SK-N-DZ (cell line): ENCODE measurements at regions not wholly inside any gene's neighbourhood (a gene's known extent, or its start where the extent isn't known, plus 50 kb on each side); places are given as distances from the start of the nearest gene placed in this dataset.
"Not testable (repeated sequence)": the region's sequence is repeated elsewhere in the genome, so short reads cannot be mapped to it uniquely, and the experiment has no call there.

ENCODE experiments used
- DNase-seq: peaks from one replicate; pipeline ENCODE4 v3.0.0-alpha.2; 2015; ENCODE audit warnings: low spot score

DNA sequence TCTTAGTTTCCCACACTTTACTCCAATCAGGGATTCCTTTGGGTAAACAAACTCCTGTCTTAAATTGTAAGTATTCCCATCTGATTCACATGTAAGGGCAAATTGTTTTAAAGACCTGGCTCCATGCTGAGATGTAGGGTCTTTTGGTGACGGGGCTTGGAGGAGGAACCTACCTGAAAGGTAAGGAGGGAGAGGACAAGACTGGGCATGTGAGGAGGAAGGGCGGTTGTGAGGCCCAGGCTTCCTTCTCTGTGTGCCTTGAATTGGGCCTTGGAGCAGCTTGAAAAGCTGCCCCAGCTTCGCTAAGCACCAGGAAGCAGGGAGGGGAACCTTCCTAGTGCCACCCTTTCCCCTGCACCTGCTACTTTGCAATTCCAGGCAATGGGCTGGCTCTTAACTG lies 86.8 kb downstream of the C9orf152 start:
- DNase-seq: no peak

DNA sequence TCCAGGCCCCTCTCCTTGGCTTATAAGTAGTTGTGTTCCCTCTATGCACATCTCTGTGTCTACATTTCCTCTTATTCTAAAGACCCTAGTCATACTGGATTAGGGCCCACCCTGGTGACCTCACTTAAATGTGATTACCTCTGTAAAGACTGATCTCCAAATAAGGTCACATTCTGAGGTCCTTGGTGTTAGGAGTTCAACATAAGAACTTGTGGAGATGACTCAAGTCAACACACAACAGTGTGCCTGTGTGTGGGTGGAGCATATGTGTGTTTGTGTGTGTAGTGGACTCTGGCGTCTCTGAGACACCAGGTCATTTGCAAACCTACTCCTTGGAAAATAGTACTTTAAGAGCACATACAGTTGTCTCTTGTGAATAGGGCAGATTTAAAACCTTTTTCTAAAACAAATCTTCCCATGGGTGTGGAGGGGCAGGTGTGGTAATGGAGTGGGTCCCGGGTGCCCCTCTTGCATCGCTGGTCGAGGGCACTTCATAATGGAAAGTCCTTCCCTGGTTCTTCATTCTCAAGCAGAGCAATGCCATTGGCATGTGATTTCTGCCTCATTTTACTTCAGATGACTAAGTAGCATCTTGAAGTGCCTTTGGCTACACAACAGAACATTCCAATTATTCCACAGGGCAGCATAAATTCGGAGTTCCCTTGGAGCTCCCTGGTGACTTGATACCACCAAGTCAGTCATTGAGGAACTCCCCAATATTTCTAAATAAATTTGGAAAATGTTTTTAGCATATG lies 84.4 kb downstream of the C9orf152 start:
- no peak for DNase-seq

DNA sequence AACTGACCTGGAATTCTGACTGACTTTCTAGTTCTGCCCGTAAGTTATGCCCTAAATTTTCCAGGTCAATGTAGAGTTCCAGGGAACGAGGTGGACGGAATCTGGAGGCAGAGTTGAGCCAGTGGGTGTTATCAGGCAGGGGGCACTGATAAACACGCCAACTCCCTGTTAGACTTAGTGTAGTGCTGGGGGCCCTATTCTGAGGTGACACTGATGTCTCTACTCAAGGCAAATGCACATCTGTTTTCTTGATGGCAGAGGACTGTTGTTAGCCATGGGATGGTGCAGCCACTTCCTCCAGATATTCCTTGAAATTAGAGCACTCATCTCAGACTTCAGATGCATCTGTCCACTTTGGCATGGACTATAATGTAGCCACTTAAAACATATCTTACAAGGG lies 83.5 kb downstream of the C9orf152 start:
- no peak for DNase-seq

DNA sequence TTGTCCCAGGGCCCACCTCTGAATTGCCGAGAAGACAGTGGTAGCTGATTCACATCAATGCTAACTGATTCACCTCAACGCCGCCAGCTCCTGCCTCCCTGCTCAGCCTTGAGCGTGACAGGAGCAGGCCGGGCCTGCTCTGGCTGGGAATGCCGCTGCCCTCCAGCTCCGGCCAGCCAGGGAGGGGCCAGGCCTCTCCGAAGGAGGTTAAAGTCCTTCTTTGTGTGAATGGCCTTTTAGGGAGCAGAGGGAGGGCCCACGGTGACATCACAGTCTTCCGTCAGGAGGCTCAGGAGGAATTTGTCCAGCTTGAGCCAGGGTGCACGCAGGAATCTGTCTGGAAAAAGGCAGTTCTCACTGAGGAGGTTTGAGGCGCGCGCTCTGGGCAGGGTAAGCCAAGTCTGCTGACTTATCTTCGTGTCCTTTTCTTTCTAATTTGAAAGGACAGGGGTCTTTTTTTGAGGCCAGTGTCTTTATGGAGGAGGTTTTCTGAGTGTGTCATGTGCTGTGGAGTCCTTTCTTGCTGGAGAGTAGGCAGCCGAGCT lies 82.7 kb downstream of the C9orf152 start:
- DNase-seq: no peak

DNA sequence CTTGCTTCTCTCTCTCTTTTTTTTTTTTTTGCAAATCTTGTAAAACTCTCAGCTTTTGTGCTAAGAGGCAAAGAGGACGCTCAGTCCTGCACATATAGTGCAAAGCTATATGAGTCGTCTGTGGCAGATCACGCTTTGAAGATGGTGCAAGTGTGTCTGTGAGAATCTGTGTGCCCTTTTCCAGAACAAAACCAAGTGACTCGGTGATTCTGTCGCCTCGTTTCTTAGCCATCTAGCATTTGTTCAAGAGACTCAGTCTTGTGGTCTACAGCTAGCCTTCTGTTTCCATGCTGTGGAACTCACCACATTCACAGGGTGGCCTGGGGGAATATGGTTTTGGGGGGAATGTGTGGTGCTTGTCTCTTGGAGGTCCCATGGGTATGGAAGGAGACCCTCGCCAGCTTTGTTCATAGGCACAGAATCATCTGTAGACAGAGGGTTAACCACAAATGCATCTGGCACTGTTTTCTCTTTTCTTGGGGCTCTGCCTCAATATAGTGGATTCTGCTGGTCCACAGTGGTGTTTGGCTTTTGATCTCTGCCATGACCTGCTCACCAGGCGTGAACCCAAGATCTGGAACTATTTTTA lies 82.1 kb downstream of the C9orf152 start:
- no peak for DNase-seq

DNA sequence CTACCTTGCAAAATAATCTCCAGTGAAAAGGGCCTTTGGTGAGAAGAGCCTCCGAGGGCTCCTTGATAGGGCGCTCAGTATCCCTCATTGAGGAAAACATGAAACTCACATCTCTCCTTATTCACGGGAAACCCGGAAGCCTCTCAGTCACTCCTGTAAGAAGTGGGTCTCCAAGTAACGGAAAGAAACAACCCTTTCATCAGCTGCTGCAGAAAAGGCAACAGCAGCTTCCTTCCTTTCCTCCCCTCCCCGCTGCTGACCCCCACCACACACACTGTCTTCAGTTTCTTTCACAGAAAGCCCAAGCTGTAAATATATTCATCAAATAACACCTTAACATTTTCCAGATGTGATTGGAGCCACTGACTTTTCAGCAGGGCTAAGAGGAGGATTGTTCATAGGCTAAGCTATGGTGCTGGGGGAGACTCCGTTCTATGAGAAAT lies 81.4 kb downstream of the C9orf152 start:
- no peak for DNase-seq

DNA sequence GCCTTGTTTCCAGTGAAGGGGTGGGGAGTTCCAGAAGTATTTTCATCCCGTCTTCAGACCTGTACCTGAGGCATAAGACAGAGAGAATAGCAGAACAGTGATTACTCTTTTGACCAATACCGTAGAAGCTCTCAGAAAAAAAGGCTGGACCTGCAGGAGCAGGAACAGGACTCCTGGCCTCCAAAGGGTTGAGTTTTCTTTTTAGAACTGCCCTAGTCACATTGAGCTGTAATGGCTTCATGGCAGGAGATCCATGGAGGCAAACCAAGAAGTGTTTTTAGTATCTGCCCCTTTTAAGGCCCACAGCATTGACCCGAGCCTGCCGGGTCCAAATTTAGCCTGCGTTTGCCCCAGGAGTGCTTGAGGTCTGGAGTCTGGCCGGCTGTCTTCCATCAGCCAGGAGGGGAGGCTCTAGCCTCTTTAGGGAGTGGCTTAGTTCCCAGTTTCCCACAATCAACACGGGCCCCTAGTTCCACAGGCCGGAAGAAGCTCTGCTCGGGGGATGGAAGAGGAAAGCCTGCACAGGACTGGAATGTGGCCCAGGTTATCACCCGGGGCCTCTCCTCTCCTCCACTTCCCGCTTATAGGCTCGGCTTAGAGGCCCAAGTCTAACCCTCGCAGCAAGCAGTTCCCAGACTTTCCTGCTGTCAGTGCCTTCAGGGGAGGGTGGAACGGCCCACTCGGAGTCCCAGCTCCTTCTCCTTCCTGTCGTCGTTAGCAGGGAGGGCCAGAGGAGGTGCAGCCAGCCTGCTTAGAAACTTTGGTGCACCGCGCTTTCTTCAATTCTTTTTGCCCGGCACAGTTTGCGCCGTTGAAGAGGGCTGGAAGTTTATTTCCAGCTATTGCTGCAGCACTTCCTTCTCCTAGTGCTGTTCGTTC lies 80.7 kb downstream of the C9orf152 start:
- no peak for DNase-seq

DNA sequence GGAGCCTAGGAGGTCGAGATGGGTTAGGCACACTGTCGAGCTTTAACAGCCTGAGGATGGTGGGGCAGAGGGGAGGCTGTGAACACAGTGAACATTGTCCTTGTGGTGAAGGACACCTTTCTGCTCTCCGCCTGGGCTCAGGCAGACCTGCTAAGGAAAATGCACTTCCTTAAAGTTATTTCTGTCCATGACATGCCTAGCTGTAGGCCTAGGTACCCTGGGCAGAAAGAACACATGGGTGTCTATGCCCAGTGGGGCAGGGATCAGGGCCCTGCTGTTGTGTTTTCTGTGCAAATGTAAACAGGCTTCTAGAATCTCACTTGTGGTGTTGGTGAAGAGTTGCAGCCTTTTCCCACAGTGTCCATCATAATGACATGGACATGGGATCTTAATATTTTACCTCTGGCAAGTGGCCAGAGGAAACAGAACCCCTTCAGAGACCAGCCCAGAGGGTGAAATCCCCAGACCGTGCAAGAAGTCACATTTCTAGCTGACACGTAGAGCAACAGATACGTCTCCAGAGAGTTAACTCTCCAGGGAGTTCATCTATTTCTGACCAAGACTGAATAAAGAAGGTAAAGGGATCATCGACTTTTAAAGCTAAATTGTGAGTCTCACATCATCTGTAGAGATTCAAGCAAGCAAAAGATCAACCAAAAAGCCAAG lies 79.2 kb downstream of the C9orf152 start:
- DNase-seq: no peak

DNA sequence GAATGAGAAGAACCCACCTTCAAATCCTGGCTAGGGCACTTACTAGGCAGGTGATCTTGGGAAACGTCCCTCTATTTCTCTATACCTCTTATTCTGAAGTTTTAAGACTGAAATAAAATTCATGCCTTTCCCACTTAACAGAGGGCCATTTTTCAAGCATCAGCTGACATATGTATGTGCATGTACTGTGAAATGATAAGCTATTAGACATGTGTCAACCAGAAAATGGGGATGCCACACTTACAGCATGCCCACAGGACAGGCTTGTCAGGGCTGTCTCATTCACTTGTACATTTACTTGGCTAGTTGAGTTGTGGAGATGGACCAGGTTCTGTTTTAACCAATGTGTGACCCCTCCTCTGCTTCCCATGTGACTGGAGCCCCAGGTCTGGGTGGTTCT lies 78.5 kb downstream of the C9orf152 start:
- DNase-seq: no peak

DNA sequence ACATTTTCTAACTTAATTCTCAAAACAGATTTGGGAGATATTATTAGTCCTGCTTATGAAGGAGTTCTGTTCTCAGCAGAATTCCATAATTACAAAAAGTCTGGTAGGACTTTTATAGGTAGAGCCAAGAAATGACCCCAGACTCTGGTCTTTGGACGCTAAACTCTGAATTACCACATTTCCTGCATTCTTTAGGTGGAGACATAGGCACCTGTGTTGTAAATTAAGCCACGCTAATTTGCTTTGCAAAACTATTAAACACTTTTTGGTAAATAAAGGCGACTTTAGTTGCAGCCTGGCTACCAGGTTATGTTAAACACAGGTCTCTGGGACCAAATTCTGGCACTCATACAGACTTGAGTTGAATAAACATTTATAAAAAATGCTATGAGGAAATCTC lies 77.7 kb downstream of the C9orf152 start:
- DNase-seq: no peak

DNA sequence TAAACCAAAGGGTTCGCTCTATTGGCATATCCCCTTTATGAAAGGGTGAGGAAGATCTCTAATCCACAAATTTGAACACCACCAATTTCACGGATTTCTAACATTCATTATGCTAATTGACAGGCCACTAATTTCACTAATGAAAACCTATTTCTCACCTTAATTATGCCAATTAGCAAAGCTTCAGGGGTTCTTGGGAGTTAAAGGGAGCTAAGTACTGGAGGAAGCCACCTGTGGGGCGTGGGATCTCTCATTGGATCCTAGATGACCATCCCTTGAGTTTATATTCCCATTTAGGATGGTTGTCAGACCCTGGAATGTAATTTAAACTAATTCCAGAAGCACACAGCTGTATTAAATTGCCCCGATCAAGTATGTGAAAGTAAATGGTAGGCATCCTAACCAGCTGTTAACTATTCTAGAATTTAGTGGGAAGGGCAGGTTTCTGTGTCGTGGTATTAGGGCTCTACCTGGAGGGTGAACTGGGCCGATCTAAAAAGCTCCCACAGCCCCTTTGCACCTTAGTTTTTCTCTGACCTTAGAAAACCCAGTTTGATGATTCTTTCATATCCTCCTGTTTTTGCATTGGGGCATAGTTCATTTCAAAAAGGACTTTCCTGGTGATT lies 77.1 kb downstream of the C9orf152 start:
- DNase-seq: no peak

DNA sequence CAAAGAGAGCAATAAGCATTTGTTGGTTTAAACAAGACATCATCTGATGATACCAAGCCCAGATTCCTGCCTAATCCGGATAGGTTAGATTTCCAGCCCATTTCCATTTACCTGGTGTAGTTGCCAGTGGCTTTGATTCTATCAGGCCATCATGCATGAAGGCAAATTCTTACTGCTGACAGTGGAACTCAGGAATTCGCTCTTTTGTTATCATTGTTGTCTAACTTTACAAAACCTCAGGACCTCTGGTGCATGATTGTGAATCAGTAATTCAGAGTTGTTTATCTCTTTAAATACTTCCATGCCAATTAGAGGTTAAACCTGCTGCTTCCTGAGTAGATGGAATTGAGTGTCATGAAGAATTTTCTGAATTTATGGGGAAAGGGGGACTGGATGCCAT lies 76.5 kb downstream of the C9orf152 start:
- DNase-seq: no peak

DNA sequence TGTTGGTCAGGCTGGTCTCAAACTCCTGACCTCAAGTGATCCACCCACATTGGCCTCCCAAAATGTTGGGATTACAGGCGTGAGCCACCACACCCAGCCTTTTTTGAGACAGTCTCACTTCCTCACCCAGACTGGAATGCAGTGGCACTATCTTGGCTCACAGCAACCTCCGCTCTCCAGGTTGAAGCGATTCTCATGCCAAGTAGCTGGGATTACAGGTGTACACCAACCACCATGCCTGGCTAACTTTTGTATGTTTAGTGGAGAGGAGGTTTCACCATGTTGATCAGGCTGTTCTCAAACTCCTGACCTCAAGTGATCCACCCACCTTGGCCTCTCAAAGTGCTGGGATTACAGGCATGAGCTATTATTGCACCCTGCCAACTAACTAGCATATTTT lies 75.4 kb downstream of the C9orf152 start:
- not testable (repeated sequence) for DNase-seq

DNA sequence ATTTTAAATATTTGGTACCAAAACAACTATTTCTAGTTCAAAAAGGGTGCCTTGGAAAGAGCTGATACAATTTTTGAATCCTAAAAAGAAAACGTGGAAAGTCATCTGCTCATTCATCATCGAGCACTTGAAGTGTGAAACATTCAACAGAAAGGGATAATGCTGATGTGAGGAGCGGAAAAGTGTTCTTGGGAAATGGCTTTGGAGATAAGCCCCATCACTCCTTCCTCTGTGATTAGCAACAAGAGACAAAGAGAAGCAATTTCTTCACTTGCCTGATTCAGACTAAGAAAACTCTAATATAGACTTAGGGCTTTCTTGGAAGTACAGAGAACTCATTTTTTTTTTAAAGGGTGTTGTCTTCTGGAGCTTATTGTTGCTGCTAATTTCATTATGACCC lies 74.9 kb downstream of the C9orf152 start:
- DNase-seq: no peak

DNA sequence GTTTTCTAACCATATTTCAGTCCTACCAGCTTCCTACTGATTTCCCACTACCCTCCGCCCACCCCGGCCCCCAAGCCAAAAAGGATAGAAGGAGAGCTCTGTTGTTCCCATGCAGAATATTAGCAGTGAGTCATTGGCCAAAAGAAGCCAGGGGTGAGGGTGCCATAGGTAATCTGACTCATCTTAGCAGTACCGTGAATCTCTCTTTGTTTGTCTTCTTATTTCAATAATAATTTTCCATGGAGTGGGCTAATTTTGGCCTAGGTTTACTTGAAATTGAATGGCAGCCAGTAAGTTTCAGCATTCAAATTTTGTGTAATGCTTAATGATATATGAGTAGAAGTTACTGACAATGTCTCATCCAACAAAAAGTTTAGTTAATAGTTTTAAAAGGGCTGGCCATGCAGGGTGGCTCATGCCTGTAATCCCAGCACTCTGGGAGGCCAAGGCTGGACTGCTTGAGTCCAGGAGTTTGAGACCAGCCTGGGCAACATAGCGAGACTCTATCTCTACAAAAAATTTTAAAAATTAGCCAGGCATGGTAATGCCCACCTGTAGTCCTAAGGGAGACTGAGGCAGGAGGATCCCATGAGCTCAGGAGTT lies 74.2 kb downstream of the C9orf152 start:
- DNase-seq: no peak

DNA sequence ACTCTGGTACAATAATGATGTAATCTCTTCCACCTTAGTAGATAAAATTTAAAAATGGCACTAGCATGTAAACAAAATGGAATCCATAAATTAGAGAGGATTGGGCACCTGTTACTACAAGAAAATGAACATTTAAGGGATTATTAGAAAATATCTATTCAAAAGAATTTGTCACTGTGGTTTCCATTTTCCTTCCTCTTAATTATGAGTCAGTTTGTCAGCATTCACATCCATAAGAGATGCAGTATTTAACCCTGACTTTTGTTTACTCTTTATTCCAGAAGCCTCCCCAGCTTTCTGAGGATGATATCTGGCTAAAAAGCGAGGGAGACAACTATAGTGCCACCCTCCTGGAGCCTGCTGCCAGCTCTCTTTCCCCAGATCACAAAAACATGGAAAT lies 72.1 kb downstream of the C9orf152 start:
- no peak for DNase-seq

DNA sequence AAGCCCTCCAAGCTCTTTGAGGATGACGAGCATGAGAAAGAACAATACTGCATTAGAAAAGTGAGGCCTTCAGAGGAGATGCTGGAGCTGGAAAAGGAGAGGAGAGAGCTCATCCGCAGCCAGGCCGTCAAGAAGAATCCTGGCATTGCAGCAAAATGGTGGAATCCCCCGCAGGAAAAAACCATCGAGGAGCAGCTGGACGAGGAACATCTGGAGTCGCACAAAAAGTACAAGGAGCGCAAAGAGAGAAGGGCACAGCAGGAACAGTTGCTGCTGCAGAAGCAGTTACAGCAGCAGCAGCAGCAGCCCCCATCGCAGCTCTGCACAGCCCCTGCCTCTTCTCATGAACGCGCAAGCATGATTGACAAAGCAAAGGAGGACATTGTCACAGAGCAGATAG lies 71.2 kb downstream of the C9orf152 start:
- DNase-seq: no peak

DNA sequence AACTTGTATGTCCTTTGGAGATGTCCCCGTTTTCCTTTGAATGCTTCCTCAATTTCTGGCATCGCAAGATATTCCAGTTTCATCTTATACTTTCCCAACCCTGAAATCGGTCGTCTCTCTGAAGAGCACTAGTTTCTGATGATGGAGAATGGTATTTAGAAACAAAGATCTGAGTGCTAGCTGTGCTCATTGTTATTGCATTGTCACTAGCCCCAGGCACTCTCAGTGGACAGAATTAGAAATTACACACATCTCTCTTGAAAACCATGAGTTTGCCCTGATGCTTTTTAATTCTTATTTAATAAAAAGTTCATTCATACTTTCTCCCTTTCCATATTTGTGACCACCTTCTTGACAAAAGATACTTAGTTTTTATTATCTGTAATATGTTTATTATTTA lies 67.7 kb downstream of the C9orf152 start:
- DNase-seq: no peak

DNA sequence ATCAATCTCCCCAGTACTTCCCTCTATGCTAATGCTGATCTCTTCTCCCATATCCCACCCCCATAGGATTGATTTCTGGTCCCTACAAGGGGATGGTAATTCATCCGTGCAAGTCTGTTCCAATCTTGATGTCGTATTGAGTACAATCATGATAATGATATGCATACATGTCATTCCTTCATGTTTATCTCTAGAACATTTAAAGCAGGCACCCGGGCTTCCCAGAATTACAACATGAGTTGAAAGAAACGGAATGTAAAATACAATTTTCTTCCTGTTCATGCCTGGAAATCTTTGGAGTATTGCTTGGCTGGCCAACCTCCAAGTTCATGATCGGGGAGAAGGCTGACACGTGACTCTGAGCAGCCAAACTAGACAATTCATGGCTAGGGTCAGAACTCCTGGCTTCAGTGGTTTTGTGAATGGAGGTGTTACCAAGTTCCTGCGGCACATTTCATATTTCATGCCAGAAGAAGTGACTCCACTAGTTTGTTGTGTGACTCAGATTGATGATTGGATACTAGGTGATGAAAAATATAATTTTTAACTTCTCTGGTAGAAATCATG lies 66.6 kb downstream of the C9orf152 start:
- DNase-seq: no peak

DNA sequence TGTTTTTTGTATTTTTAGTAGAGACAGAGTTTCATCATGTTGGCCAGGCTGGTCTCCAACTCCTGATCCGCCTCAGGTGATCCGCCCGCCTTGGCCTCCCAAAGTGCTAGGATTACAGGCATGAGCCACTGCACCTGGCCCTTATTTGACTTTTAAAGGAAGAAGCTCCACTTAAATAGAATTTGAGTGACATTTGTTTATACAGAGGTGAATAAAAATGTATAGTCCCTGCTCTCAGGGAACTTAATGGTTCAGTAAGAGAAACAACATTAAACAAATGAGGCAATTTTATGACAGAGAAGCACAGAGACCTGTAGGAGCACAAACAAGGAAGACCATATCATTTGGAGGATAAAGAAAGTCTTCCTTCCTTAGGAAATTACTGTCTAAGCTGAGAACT lies 65.7 kb downstream of the C9orf152 start:
- no peak for DNase-seq
